ENCODE measurements at regions not wholly inside any gene's neighbourhood (a gene's known extent, or its start where the extent isn't known, plus 50 kb on each side); places are given as distances from the start of the nearest gene placed in this dataset.
"Not testable (repeated sequence)": the region's sequence is repeated elsewhere in the genome, so short reads cannot be mapped to it uniquely, and the experiment has no call there.

DNA sequence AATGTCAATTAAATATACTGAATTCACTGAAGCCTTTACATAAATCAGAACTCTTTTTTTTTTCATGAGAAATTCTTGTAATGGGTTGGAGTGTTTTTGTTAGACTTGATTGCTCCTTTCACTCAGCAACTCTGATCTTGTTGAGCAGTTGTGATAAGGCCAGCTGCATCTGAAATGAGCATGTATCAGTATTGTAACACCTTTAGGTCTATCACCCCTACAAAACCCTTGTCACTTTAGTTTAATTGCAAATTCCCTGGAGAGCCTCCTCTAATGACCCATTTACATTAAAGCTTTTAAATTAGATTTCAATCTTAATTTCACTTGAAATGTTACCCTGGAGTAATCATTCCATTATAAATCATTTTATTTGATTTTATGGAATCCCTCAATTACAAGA, 346.8 kb upstream of the TCF4 start:
- DNase-seq (ENCODE audit: low read depth) = no peak

DNA sequence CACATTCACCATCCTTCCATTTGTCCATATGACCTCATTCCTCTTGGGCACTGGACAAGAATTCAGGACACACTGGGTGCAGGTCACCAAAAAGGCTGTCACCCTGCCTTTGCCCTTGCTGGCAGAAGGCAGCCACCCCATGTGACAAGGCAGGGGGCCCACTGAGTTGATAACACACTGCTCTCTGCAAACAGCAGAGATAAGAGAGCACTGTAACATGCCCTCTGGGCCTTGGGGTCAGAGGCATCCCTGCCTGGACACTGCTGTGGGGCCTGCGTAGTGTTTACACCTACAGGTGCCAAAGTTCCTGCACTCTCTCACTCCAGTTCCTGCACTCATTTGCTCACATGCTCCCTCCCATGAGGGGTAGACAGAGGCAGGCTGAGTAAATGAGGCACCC, 344.7 kb upstream of the TCF4 start:
- DNase-seq (ENCODE audit: low read depth) = no peak

DNA sequence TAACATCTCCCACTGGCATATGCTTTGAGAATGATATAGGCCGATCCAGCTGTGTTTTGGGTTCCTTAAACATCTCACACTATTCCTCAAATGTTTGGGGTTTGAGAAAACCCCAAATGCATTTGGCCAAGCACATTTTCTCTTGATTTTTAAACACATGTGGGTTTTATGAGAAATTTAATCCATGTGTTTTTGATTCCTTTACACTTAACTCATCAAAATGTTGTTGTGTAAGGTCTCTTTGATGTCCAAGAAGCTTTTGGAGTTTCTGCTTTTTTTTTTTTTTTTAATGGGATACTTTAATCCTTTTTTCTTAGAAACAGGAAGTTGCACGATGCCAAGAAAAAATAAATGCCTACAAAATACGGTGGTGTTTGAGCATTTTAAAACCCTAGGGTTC, 339.8 kb upstream of the TCF4 start:
- DNase-seq (ENCODE audit: low read depth) = peak; percentile 62

DNA sequence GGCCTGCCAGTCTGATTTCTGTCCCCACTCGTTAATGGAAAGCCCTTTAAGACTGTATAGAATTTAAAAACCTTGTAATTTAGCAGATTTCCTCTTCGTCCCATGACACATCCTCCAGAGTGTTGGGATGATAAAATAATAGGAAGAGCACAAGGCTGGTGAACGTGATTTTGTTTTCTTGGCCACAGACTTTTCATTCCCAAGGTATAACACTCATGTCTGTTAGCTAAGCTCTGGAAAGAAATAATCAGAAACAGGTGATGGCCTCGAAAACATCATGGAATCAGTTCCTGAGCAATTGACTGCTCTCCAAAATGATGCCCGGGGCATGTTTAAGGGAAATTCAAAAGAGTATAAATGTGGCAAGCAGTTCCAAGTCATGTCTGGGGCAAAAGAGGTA, 337.8 kb upstream of the TCF4 start:
- no peak for DNase-seq (ENCODE audit: low read depth)

DNA sequence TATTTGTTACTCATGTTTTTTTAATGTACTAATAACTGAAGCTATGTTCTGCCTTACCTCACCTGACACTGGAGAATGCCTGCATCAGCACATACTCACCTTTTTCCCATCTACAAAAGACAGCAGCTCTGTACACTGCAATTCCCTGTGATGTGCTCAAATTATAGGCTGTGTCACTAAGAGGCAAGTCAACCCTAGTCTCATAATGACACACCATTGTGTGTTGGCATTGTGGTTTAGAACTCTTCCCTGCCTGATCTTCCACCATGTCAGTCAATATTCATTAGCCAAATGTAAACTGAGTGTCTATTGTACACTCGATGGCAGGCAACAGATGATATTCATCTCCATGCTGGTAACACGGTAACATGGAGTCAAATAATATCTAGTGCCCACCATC, 332.1 kb upstream of the TCF4 start:
- no peak for DNase-seq (ENCODE audit: low read depth)

DNA sequence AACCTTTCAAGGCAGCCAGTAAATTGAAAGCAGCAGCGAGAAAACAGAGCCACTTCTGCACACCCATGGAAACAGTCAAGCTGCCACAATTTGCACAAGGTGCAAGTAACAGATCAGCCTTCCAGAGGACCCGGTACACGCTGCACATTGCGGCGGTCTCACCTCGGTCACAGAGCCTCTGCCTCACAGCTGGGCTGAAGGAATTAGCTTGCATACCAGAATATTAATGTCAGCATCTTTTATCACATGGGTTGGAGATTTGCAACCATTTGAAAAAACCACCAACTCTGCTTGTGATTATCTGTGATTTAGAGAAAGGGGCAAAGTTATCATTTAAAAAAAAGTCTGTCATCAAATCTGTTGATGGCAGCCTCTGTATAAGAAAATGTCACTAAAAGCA, 330.5 kb upstream of the TCF4 start:
- no peak for DNase-seq (ENCODE audit: low read depth)

DNA sequence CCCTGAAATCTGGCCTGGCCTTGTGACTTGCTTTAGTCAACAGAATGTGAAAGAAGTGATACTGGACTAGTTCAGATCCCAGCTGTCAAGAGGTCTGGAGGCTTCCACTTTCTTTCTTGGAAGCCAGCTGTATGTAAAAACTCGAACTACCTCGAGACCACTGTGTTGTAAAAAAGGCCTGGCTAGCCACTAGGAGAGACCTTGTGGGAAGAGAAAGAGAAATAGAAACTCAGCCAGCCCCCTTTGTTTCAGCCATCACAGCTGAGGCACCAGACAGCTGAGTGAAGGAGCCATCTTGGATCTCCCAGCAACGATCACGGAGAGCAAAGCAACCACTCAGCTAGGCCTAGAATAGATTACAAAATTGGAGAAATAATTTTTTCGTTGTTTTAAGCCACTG, 324.9 kb upstream of the TCF4 start:
- DNase-seq (ENCODE audit: low read depth) = no peak

DNA sequence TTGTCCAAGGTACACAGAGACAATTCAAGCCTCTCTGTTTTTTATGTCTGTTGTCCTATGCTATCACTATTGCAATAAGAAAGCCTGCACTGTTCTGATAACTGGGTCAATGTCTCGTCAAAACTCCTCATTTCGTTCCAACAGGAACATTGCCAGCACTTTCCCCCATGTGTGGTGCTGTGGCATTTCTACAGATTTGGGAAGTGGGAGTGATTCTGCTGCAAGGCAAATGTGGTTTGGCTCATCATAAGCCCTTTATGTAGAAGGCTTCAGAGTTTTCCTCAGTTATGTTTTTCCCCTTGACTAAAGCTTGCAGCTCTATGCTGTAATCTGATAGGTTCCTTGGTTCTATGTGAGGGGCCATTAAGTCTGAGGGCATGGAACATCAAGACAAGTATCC, 324.1 kb upstream of the TCF4 start:
- no peak for DNase-seq (ENCODE audit: low read depth)

DNA sequence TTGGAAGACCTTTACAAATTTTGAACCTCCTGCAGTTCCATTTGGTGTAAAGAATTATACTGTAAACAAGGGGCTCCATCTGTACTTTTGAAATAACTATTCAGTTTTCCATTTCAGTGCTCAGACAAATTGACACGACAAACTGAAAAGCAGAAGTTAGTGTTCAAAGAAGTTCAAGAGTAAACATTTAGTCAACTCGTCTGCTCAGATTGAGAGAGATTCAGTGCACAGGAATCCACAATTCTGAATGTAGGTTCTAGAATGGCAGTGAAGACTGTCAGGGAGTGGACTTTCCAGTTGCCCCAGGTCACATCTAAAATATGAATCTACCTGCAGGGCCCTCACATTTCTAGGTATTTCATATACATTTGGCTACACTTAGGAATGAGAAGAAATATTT, 322.3 kb upstream of the TCF4 start:
- DNase-seq (ENCODE audit: low read depth) = no peak

DNA sequence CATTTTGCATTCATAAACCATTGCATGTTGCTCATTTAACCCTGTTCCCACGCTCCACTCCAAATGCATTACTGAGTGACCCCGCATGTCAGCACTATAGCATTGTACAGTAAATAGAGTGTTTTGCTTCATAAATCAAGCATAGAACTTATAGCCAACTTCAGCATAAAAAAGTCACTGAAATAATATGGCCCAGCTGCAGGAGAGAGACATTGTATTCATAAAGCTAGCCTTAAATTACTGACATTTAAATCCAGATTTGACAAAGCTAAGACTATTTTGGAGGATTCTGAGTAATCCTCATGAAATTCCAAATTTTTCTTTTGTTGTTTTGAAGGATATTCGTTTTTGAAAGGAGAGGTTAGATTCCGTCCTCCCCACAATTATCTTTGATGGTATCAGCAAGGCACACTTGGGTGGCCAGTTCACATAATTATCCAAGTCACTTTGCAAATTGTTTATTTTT, 320.9 kb upstream of the TCF4 start:
- no peak for DNase-seq (ENCODE audit: low read depth)

DNA sequence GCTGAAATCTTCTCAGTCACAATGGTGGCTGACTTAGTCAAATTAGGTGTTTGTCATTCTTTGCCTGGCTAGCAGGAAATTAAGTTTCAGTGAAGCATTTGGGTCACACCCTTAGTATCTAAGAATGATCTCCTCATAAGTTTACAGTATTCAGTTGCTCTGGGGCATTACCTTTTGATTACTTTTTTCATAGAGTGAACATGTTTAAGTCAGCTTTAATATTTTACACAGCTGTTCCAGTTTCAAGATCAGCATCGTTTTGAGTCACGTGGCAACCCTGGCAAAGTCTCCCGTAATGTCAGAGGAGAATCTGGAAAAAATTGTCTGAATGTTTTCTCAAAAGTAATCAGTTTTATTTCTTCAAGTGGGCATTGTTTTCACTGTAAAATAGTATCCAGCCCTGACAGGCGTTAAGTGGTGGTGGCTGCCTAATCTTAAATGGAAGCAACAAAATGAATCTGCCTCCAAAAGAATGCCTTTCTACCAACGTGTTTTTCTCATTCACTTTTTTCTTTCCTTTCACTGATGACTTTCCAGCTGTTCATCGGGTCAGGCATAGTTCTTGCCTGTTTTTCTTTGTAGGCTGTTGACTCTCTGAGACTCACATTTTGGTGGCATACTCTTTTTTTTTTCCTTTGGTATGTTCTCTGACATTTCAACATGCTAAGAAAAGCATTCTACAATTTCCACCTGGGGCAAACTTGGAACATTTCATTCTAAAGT, 319.6 kb upstream of the TCF4 start:
- no peak for DNase-seq (ENCODE audit: low read depth)

DNA sequence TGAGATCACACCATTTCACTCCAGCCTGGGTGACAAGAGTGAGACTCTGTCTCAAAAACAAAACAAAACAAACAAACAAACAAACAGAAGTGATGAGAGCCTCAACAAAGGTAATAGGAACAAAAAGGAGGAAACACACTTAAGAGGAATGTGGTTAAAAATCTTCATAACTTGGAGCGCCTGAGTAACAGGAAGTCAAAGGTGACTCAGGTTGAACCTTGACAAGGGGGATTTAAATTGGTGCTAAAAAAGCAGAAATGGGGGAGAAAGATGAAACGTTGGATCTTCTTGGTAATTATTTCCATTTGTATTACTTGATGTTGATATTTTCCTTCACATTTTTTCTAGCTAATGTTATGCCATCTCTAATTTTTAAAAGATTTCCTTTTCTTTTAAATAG, 318.5 kb upstream of the TCF4 start:
- DNase-seq (ENCODE audit: low read depth) = no peak

DNA sequence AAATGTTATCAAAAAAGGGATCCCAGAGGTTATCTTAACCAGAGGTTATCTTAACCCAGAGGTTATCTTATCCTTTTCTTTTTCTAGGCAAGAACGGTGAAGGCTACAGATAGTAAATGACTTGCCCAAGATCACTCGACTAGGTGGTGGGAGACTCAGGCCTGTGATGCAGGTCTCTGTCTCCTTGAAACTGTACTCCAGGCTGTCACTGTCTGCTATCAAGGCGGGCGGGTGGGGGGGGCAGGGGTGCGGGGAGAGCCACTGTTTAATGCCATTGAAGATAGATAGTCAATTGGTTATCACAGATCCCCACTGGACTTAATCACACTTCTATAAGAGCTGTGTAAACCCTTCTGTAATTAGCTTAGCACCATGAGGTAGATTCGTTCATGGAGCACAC, 315.9 kb upstream of the TCF4 start:
- no peak for DNase-seq (ENCODE audit: low read depth)

DNA sequence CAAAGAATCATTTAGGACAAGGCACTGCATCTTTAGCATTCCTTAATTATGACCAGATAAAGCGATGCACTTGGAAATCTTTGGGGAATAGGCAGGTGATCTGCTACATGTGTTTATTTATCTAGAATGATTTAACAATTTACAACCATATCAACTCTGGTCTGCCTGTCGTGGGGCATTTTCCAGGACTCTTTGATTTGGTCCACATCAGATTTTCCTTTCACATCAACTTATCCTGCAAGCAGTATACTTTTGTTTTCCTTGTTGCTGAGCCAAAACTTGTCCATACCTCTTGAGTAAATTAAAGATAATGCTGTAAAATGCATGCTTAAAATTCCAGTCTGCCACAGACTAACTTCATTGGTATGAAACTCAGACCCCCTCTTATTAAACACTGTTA, 312.4 kb upstream of the TCF4 start:
- DNase-seq (ENCODE audit: low read depth) = no peak

DNA sequence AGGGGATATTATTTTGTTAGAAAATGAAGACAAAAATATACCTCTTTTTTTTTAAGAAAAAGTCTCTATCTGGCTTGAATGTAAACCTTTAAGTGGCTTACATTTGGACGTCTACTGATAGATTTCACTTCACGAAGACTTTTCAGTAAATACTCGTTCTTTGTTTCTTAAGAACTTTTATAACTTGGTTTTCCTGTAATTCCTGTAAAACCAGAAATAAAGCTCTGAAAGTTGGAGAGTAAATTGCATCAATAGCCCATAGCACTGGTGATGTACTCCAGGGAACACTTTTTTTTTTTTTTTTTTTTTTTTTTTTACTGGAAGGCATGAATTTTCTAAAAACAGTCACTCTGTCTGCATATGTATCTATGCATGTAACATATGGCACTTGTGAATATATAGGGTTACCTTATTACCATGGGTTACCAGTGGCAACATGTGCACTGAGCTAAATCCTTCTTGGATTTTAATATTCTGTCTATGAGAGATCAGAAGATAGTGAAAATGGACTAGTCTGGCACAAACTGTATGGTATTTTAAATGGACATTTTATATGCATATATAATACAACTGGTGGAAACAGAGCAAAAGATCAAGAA, 309.2 kb upstream of the TCF4 start:
- DNase-seq (ENCODE audit: low read depth) = no peak

DNA sequence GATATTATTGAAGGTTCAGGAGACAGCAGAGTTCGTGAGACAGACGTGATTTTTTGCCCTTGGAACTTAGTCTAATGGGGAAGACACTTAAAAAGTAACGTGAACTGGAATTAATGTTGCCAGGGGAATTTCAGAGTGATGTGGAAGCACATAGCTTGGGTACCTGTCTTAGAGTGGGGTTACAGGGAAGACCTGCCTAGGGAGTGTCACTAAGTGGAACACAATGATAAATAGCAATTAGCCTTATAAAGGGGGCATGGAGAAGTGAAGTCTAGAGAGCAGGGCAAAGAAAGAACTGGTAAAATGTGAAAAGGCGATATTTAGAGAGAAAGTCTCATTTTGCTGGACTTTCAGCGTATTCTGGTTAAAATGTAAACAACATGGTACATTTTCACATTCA, 306.0 kb upstream of the TCF4 start:
- no peak for DNase-seq (ENCODE audit: low read depth)

DNA sequence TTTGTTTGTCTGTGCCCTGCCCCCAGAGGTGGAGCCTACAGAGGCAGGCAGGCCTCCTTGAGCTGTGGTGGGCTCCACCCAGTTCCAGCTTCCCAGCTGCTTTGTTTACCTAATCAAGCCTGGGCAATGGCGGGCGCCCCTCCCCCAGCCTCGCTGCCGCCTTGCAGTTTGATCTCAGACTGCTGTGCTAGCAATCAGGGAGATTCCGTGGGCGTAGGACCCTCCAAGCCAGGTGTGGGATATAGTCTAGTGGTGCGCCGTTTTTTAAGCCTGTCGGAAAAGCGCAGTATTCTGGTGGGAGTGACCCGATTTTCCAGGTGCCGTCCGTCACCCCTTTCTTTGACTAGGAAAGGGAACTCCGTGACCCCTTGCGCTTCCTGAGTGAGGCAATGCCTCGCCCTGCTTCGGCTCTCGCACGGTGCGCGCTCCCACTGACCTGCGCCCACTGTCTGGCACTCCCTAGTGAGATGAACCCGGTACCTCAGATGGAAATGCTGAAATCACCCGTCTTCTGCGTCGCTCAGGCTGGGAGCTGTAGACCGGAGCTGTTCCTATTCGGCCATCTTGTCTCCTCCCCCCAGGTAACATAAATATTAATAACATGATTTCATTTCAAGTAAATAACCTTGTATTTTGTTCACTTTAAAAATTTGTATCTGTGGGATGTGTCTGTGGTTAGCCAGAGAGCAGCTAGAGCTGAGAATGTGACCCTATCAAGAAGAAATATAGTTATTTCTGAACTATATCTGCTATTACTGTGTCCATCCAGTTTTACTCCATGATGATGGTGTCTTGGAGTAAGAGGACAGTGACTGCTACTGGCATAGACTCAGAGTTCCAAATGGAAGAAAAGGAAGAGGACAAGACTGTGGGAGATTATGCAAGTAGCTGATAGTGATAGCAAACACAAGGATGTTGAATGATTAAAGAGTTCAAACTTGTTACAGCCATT, 305.1 kb upstream of the TCF4 start:
- DNase-seq (ENCODE audit: low read depth) = not testable (repeated sequence)

DNA sequence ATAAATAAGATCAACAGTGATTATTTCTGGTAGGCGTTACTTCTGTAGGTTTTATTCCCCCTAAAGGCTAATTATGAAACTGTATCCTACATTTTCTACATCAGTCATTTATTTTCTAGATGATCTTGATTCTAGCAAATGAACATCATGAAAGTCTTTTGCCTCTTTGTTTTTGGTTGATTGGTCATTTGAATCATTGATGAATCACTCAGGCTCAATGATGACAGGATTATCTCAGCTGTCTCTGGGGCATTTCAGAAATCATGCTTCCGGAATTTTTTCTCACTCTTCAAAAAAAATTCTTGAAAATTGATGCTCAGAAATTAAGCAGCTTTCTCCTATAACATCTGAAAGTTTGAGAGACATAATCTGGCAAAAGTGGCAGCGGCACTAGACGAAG, 298.9 kb upstream of the TCF4 start:
- peak; percentile 25 for DNase-seq (ENCODE audit: low read depth)

DNA sequence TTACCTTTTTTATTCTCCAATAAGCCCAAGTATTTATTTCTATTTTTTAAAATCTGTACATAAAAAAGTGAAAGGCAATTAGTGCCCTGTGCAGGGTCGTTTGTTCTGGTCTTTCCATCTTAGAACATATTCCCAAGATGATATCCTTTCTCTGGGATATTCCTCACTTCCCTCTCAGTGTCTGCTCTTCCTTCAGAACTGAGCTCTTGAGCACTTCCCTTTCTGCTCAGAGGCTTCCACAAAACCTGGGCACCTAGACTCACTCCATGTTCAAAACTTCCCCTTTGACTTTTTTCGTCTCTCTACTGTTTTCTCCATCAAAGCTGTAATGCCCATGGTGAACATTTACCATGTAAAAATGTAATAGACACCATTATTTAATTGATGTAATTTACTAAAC, 296.5 kb upstream of the TCF4 start:
- no peak for DNase-seq (ENCODE audit: low read depth)

DNA sequence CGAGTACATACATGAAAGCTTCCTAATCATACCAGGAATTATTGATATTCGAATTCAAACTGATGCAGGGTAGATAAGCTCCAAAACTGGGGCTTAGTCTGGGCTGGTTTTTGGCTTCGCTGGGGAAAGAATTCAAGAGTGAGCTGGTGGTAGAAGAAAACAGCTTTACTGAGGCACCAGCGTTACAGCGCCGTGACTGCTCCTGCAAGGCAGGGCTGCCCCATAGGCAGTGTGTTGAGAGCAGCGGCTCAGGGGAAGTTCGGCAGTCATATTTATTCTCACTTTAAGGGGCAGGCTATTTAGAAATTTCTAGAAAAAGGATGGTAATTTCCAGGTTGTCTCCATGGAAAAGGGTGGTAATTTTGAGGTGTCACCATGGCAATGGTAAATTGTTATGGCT, 292.6 kb upstream of the TCF4 start:
- DNase-seq (ENCODE audit: low read depth) = no peak

DNA sequence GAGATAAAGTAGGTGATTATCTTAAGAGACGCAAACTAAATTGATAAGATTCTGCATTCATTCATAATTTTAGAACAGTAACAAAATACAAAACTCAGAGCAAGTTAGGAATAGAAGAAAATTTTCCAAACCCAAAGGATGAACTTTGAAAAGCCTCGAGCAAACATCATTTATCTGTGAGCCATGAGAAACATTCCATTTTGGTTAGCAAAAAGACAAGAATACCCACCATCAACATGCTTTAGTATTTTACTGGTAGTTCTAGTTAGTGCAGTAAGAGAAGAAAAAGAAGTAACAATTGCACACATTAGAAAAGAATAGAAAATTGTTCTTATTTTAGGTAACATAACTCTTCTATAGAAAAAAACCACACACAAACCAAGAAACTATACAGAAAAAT, 291.3 kb upstream of the TCF4 start:
- DNase-seq (ENCODE audit: low read depth) = no peak

DNA sequence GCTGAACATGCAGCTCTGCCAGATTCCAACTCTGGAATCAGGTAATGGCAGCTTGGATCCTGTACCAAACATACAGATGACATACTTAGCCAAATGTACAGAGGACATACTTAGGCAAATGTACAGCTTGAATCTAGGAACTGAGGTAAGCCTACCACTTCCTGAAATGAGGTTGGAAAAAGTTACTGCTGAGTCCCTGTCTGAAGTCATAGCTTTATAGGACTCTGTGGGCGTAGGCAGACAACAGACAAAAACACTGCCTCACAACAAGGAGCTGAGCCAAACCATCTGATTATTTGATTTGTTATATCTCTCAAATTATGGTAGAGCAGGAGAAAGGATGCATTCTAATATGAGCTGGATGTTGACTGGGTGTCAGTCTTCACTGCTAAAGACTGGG, 290.2 kb upstream of the TCF4 start:
- DNase-seq (ENCODE audit: low read depth) = no peak

DNA sequence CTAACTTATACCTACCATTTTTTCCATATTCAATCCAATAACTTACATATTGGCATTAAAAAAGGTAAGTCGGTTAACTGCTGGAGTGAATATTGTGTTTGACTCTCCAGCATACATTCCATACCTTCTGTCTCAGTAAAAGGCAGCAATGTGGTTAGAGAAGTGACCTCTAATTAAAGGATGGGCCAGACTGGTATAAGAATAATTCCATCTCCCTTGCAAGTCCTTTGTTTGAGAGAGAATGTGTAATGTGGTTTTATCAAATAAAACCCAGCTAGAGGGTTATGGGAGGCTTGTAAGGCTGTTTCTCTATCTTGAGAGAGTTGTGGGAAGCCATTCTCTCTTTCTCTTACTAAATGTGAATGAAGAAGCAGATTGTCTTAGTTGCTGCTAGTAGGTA, 289.3 kb upstream of the TCF4 start:
- no peak for DNase-seq (ENCODE audit: low read depth)
